ENCODE measurements at regions not wholly inside any gene's neighbourhood (a gene's known extent, or its start where the extent isn't known, plus 50 kb on each side); places are given as distances from the start of the nearest gene placed in this dataset.

GRCh38 chr7:106545275-106545674 lies 115.7 kb downstream of the CCDC71L start:
- intact Hi-C loops (cut with DNase I; ENCODE audit: low total_unique reads) = no loop called here
- TF ChIP-seq POLR2AphosphoS5 (IDR thresholded peaks at IDR 0.05) = no peak
- TF ChIP-seq EP300 (IDR thresholded peaks at IDR 0.05; ENCODE audit: low read depth) = no peak
- no peak for TF ChIP-seq POLR2A (IDR thresholded peaks at IDR 0.05)
- TF ChIP-seq CTCF (IDR thresholded peaks at IDR 0.05) = no peak
- no peaks in the 10 kb centered on the region for H3K9me3 ChIP-seq
- WGBS, 2 donors (ENCODE audit: low coverage in 1 of 2) = 70 to 74% methylated on average over 3 of the region's 3 CpGs
- H3K36me3 ChIP-seq = no peaks in the 10 kb centered on the region
- peaks cover 0 to 16% (median 4%) of the 10 kb centered on the region in 4 donors for H3K4me1 ChIP-seq
- H3K4me3 ChIP-seq = no peak overlapping the region
- in situ Hi-C loops (cut with MboI; ENCODE audit: low pct_ligation_motif_present in 1 of 4, low pct_unique_long_range_greater_than_20kb in 1 of 4, low sequenced_read_pairs in 3 of 4) = loop anchor here in 3 of 4 donors (10.0 to 25.0 kb wide), 3 partner anchors 110 to 192 kb away; no protein-coding TSS in a partner anchor
- no peaks in the 10 kb centered on the region for H3K27me3 ChIP-seq
- DNase-seq = no peak
- no peak overlapping the region for H3K27ac ChIP-seq

- Histone ChIP-seq H3K27me3 (no peaks in the 10 kb centered on the region), H3K9me3 (no peaks in the 10 kb centered on the region), H3K27ac (peak overlapping the region; percentile 50 to 74 (median 66)), H3K4me3 (no peak overlapping the region), H3K36me3 (no peaks in the 10 kb centered on the region), H3K4me1 (peaks cover 0 to 16% (median 4%) of the 10 kb centered on the region in 4 donors)
- in situ Hi-C loops (cut with MboI; ENCODE audit: low pct_ligation_motif_present in 1 of 4, low pct_unique_long_range_greater_than_20kb in 1 of 4, low sequenced_read_pairs in 3 of 4) = loop anchor here (5.0 to 25.0 kb wide), 4 partner anchors 112 to 194 kb away; no protein-coding TSS in a partner anchor
- no peak for DNase-seq
- 84 to 88% methylated on average over 2 to 3 of the region's 3 CpGs for WGBS, 2 donors (ENCODE audit: low coverage in 1 of 2)
- intact Hi-C loops (cut with DNase I; ENCODE audit: low total_unique reads) = no loop called here
- TF ChIP-seq POLR2A (IDR thresholded peaks at IDR 0.05) (no peak), EP300 (IDR thresholded peaks at IDR 0.05; ENCODE audit: low read depth) (no peak), POLR2AphosphoS5 (IDR thresholded peaks at IDR 0.05) (no peak), CTCF (IDR thresholded peaks at IDR 0.05) (no peak)
Measured at GRCh38 chr7:106543221-106543757, 117.7 kb downstream of the CCDC71L start.

GRCh38 chr7:106542550-106543220 lies 118.3 kb downstream of the CCDC71L start:
- Histone ChIP-seq H3K36me3 (no peaks in the 10 kb centered on the region), H3K27me3 (no peaks in the 10 kb centered on the region), H3K4me3 (no peak overlapping the region), H3K4me1 (peaks cover 0 to 16% (median 4%) of the 10 kb centered on the region in 4 donors), H3K27ac (peak overlapping the region; percentile 50 to 74 (median 66)), H3K9me3 (no peaks in the 10 kb centered on the region)
- in situ Hi-C loops (cut with MboI; ENCODE audit: low pct_ligation_motif_present in 1 of 4, low pct_unique_long_range_greater_than_20kb in 1 of 4, low sequenced_read_pairs in 3 of 4) (loop anchor here (5.0 to 25.0 kb wide), 4 partner anchors 112 to 195 kb away; no protein-coding TSS in a partner anchor), intact Hi-C loops (cut with DNase I; ENCODE audit: low total_unique reads) (no loop called here)
- DNase-seq = peak; percentile 73
- TF ChIP-seq EP300 (IDR thresholded peaks at IDR 0.05; ENCODE audit: low read depth) (no peak), CTCF (IDR thresholded peaks at IDR 0.05) (peak; percentile 61 to 93 (median 70)), POLR2AphosphoS5 (IDR thresholded peaks at IDR 0.05) (peak in 1 of 3 donors; percentile 8)
- 6 to 18% methylated on average over 2 of the region's 2 CpGs for WGBS, 2 donors (ENCODE audit: low coverage in 1 of 2)

GRCh38 chr7:106538638-106539037 lies 122.3 kb downstream of the CCDC71L start:
- Histone ChIP-seq H3K9me3 (no peaks in the 10 kb centered on the region), H3K27me3 (no peaks in the 10 kb centered on the region), H3K4me3 (no peak overlapping the region), H3K27ac (no peak overlapping the region), H3K4me1 (peaks cover 0 to 16% (median 4%) of the 10 kb centered on the region in 4 donors), H3K36me3 (no peaks in the 10 kb centered on the region)
- in situ Hi-C loops (cut with MboI; ENCODE audit: low pct_ligation_motif_present in 1 of 4, low pct_unique_long_range_greater_than_20kb in 1 of 4, low sequenced_read_pairs in 3 of 4) = loop anchor here in 2 of 4 donors (25.0 kb wide), 1 partner anchor 199 kb away; no protein-coding TSS in a partner anchor
- 59 to 86% methylated on average over 3 to 5 of the region's 5 CpGs for WGBS, 2 donors (ENCODE audit: low coverage in 1 of 2)
- intact Hi-C loops (cut with DNase I; ENCODE audit: low total_unique reads) = no loop called here
- DNase-seq = no peak
- no peak for TF ChIP-seq CTCF (IDR thresholded peaks at IDR 0.05)
- TF ChIP-seq POLR2A (IDR thresholded peaks at IDR 0.05) = no peak
- TF ChIP-seq EP300 (IDR thresholded peaks at IDR 0.05; ENCODE audit: low read depth) = no peak
- TF ChIP-seq POLR2AphosphoS5 (IDR thresholded peaks at IDR 0.05) = no peak
